Ovary (tissue), 3 donors: ENCODE measurements at regions not wholly inside any gene's neighbourhood (a gene's known extent, or its start where the extent isn't known, plus 50 kb on each side); places are given as distances from the start of the nearest gene placed in this dataset.

Source experiments
- EP300 ChIP-seq: sonication (generic); formaldehyde crosslinking; IDR thresholded peaks from one replicate; pipeline ENCODE4 v1.6.1; 2017; ENCODE audit warnings: antibody characterized with exemption
- TF ChIP-seq, protein P1 (sequence below), 3 donors: fragments of 450-650 bp in 2 of 3; fragments of 200-600 bp in 1 of 3; IDR thresholded peaks; one replicate each; pipeline versions ENCODE4 v1.5.1 to v1.8.0; 2016 to 2022; ENCODE audit warnings: antibody characterized with exemption in 3 of 3, mild to moderate bottlenecking in 1 of 3
- donor health status: DM: no; HTN: no; CAD: no.

GRCh38 chr17:5784791-5785190 is 200.5 kb upstream of the NLRP1 start:
- TF ChIP-seq EP300 = no peak
- TF ChIP-seq, protein P1, sequence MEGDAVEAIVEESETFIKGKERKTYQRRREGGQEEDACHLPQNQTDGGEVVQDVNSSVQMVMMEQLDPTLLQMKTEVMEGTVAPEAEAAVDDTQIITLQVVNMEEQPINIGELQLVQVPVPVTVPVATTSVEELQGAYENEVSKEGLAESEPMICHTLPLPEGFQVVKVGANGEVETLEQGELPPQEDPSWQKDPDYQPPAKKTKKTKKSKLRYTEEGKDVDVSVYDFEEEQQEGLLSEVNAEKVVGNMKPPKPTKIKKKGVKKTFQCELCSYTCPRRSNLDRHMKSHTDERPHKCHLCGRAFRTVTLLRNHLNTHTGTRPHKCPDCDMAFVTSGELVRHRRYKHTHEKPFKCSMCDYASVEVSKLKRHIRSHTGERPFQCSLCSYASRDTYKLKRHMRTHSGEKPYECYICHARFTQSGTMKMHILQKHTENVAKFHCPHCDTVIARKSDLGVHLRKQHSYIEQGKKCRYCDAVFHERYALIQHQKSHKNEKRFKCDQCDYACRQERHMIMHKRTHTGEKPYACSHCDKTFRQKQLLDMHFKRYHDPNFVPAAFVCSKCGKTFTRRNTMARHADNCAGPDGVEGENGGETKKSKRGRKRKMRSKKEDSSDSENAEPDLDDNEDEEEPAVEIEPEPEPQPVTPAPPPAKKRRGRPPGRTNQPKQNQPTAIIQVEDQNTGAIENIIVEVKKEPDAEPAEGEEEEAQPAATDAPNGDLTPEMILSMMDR (IDR thresholded peaks at IDR 0.05) = no peak
